Type B pancreatic cell (in vitro differentiated cells): ENCODE measurements at regions not wholly inside any gene's neighbourhood (a gene's known extent, or its start where the extent isn't known, plus 50 kb on each side); places are given as distances from the start of the nearest gene placed in this dataset.

Experiments
- DNase-seq: peaks from one replicate; pipeline ENCODE4 v3.0.0; 2021; ENCODE audit warnings: mixed read lengths; ENCODE audit not compliant: unreplicated experiment; ENCODE audit errors: extremely low spot score
- H3K27ac Mint-ChIP-seq: 2 replicates; pipeline ENCODE4 v1.8.0; 2021; ENCODE audit warnings: mild to moderate bottlenecking, mixed read lengths
- H3K27me3 Mint-ChIP-seq: 2 replicates; pipeline ENCODE4 v1.8.0; 2021; ENCODE audit warnings: mixed read lengths
- H3K36me3 Mint-ChIP-seq: 2 replicates; pipeline ENCODE4 v1.8.0; 2021; ENCODE audit warnings: mixed read lengths
- H3K4me1 Mint-ChIP-seq: one replicate; pipeline ENCODE4 v1.8.0; 2021; ENCODE audit warnings: mixed read lengths; ENCODE audit not compliant: unreplicated experiment
- H3K4me3 Mint-ChIP-seq: 2 replicates; pipeline ENCODE4 v1.8.0; 2021; ENCODE audit warnings: mild to moderate bottlenecking, mixed read lengths
- H3K9me3 Mint-ChIP-seq: 2 replicates; pipeline ENCODE4 v1.8.0; 2021; ENCODE audit warnings: mixed read lengths
- CTCF ChIP-seq: fragments of 200-600 bp; sonication (generic); conservative IDR thresholded peaks from 2 replicates; pipeline ENCODE4 v1.5.0; 2021; ENCODE audit warnings: antibody characterized with exemption, mild to moderate bottlenecking

- DNase-seq = no peak
- peaks cover 13% of the 10 kb centered on the region for H3K9me3 Mint-ChIP-seq
- H3K36me3 Mint-ChIP-seq = no peaks in the 10 kb centered on the region
- peaks cover 35% of the 10 kb centered on the region for H3K27me3 Mint-ChIP-seq
- TF ChIP-seq CTCF = no peak
- H3K4me1 Mint-ChIP-seq = no peaks in the 10 kb centered on the region
- no peak overlapping the region for H3K4me3 Mint-ChIP-seq
- no peak overlapping the region for H3K27ac Mint-ChIP-seq
Measured at GRCh38 chr2:44877417-44877816, 64.1 kb upstream of the SIX3 start.

- H3K27me3 Mint-ChIP-seq = peaks cover 37% of the 10 kb centered on the region
- H3K9me3 Mint-ChIP-seq = peaks cover 13% of the 10 kb centered on the region
- TF ChIP-seq CTCF = no peak
- no peaks in the 10 kb centered on the region for H3K36me3 Mint-ChIP-seq
- no peak overlapping the region for H3K27ac Mint-ChIP-seq
- no peaks in the 10 kb centered on the region for H3K4me1 Mint-ChIP-seq
- DNase-seq = no peak
- H3K4me3 Mint-ChIP-seq = no peak overlapping the region
Measured at GRCh38 chr2:44879269-44880124, 62.0 kb upstream of the SIX3 start.

GRCh38 chr2:44880125-44880483, 61.4 kb upstream of the SIX3 start:
- TF ChIP-seq CTCF = no peak
- Mint-ChIP-seq H3K9me3 (peaks cover 11% of the 10 kb centered on the region), H3K27me3 (peaks cover 42% of the 10 kb centered on the region), H3K4me1 (no peaks in the 10 kb centered on the region), H3K36me3 (no peaks in the 10 kb centered on the region), H3K27ac (no peak overlapping the region), H3K4me3 (no peak overlapping the region)
- no peak for DNase-seq

GRCh38 chr2:44881856-44882255, 59.6 kb upstream of the SIX3 start:
- Mint-ChIP-seq H3K9me3 (no peaks in the 10 kb centered on the region), H3K36me3 (no peaks in the 10 kb centered on the region), H3K27ac (no peak overlapping the region), H3K4me1 (no peaks in the 10 kb centered on the region), H3K27me3 (peaks cover 53% of the 10 kb centered on the region), H3K4me3 (no peak overlapping the region)
- no peak for TF ChIP-seq CTCF
- no peak for DNase-seq

- no peak for TF ChIP-seq CTCF
- peaks cover 47% of the 10 kb centered on the region for H3K27me3 Mint-ChIP-seq
- H3K27ac Mint-ChIP-seq = no peak overlapping the region
- H3K36me3 Mint-ChIP-seq = no peaks in the 10 kb centered on the region
- DNase-seq = no peak
- no peak overlapping the region for H3K4me3 Mint-ChIP-seq
- no peaks in the 10 kb centered on the region for H3K9me3 Mint-ChIP-seq
- no peaks in the 10 kb centered on the region for H3K4me1 Mint-ChIP-seq
Measured at GRCh38 chr2:44883356-44883755, 58.1 kb upstream of the SIX3 start.

- peaks cover 42% of the 10 kb centered on the region for H3K27me3 Mint-ChIP-seq
- H3K4me3 Mint-ChIP-seq = no peak overlapping the region
- H3K36me3 Mint-ChIP-seq = no peaks in the 10 kb centered on the region
- H3K27ac Mint-ChIP-seq = no peak overlapping the region
- DNase-seq = no peak
- no peaks in the 10 kb centered on the region for H3K4me1 Mint-ChIP-seq
- TF ChIP-seq CTCF = no peak
- no peaks in the 10 kb centered on the region for H3K9me3 Mint-ChIP-seq
Measured at GRCh38 chr2:44884231-44884630, 57.3 kb upstream of the SIX3 start.
